GM12892 (cell line): ENCODE measurements at regions not wholly inside any gene's neighbourhood (a gene's known extent, or its start where the extent isn't known, plus 50 kb on each side); places are given as distances from the start of the nearest gene placed in this dataset.

ENCODE experiments used
- POLR2A ChIP-seq: IDR thresholded peaks from 2 replicates; pipeline ENCODE4 v1.6.1; 2011; ENCODE audit warnings: low read depth, low read length, control low read depth
- TAF1 ChIP-seq: IDR thresholded peaks from 2 replicates; pipeline ENCODE4 v1.6.1; 2011; ENCODE audit warnings: low read depth, mild to moderate bottlenecking, control low read depth, low read length, borderline replicate concordance

GRCh38 chr3:74268753-74269152, 345.7 kb downstream of the CNTN3 start:
- TF ChIP-seq POLR2A (no peak), TAF1 (no peak)
